SJCRH30 (cell line): ENCODE measurements at regions not wholly inside any gene's neighbourhood (a gene's known extent, or its start where the extent isn't known, plus 50 kb on each side); places are given as distances from the start of the nearest gene placed in this dataset.

Experiments
- DNase-seq, 2 experiments: peaks; one replicate each; pipeline ENCODE4 v3.0.0-alpha.2; 2015 to 2020
- H3K27ac ChIP-seq: fragments of 250-450 bp; sonication (Bioruptor Pico); 2 replicates; pipeline ENCODE4 v1.5.1; 2020; ENCODE audit warnings: mild to moderate bottlenecking, moderate library complexity
- H3K27me3 ChIP-seq: fragments of 250-450 bp; sonication (Bioruptor Pico); 2 replicates; pipeline ENCODE4 v1.5.1; 2020; ENCODE audit warnings: mild to moderate bottlenecking, moderate library complexity
- H3K36me3 ChIP-seq: fragments of 250-450 bp; sonication (Bioruptor Pico); 2 replicates; pipeline ENCODE4 v1.5.1; 2020; ENCODE audit warnings: mild to moderate bottlenecking, moderate library complexity
- H3K4me1 ChIP-seq: fragments of 250-450 bp; sonication (Bioruptor Pico); 2 replicates; pipeline ENCODE4 v1.5.1; 2020; ENCODE audit warnings: mild to moderate bottlenecking, moderate library complexity
- H3K4me3 ChIP-seq: fragments of 250-450 bp; sonication (Bioruptor Pico); 2 replicates; pipeline ENCODE4 v1.5.1; 2020; ENCODE audit warnings: mild to moderate bottlenecking, moderate library complexity
- H3K9me3 ChIP-seq: fragments of 250-450 bp; sonication (Bioruptor Pico); replicated peaks from 2 replicates; pipeline ENCODE4 v1.5.1; 2020; ENCODE audit warnings: mild to moderate bottlenecking, moderate library complexity

GRCh38 chr6:19759117-19759880 lies 77.9 kb upstream of the ID4 start:
- H3K9me3 ChIP-seq: no peaks in the 10 kb centered on the region
- no peak overlapping the region for H3K4me3 ChIP-seq
- H3K27me3 ChIP-seq: no peaks in the 10 kb centered on the region
- DNase-seq: no peak
- no peaks in the 10 kb centered on the region for H3K4me1 ChIP-seq
- no peak overlapping the region for H3K27ac ChIP-seq
- H3K36me3 ChIP-seq: no peaks in the 10 kb centered on the region

GRCh38 chr6:19761121-19761520 lies 76.0 kb upstream of the ID4 start:
- Histone ChIP-seq H3K4me3 (no peak overlapping the region), H3K36me3 (no peaks in the 10 kb centered on the region), H3K4me1 (no peaks in the 10 kb centered on the region), H3K27me3 (no peaks in the 10 kb centered on the region), H3K27ac (no peak overlapping the region), H3K9me3 (no peaks in the 10 kb centered on the region)
- DNase-seq: no peak

GRCh38 chr6:19771753-19772336 lies 65.3 kb upstream of the ID4 start:
- Histone ChIP-seq H3K27me3 (no peaks in the 10 kb centered on the region), H3K27ac (no peak overlapping the region), H3K4me3 (no peak overlapping the region), H3K4me1 (no peaks in the 10 kb centered on the region), H3K9me3 (no peaks in the 10 kb centered on the region), H3K36me3 (no peaks in the 10 kb centered on the region)
- no peak for DNase-seq

DNA sequence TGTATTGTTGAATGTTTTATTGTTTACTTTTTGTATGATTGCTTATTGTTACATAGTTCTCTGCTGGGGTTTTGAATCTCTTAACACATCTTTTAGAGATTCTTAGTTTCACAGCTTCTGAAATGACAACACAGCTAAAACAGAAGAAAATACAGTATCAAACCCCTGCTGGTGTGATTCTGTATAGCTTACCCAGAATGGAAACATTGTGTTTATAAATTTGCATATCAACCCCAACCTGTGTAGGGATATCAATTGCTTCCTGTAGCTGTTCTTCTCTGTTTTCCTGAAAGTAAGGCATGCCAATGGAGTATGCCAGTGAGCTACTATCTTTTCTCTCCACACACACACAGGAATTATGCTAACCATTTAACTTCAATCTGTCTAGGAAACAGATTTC lies 64.3 kb upstream of the ID4 start:
- Histone ChIP-seq H3K4me3 (no peak overlapping the region), H3K27me3 (no peaks in the 10 kb centered on the region), H3K4me1 (no peaks in the 10 kb centered on the region), H3K36me3 (no peaks in the 10 kb centered on the region), H3K9me3 (no peaks in the 10 kb centered on the region), H3K27ac (no peak overlapping the region)
- DNase-seq: no peak

- no peak for DNase-seq
- H3K9me3 ChIP-seq: no peaks in the 10 kb centered on the region
- no peaks in the 10 kb centered on the region for H3K4me1 ChIP-seq
Measured at GRCh38 chr6:19781269-19781668, 55.9 kb upstream of the ID4 start.

DNA sequence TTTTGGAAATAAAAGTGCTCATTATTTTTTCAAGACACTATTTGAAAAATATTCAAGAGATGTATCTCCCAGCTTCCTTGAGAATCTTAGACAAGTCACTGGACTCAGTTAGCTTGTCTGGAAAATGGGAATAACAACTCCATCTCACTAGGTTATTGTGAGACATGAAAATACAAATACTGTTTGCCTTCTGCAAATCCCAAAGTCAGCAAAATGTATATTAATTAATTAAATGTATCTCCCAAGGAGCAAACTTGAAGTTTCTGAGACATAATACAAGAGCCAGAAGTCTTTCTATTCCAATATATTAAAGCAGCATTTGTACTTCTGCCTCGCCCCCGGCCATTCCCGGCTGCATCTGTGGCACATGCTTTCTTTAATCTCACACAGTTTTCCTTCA lies 54.6 kb upstream of the ID4 start:
- H3K4me1 ChIP-seq: no peaks in the 10 kb centered on the region
- H3K4me3 ChIP-seq: no peak overlapping the region
- no peak for DNase-seq
- no peaks in the 10 kb centered on the region for H3K36me3 ChIP-seq
- no peaks in the 10 kb centered on the region for H3K9me3 ChIP-seq
- H3K27me3 ChIP-seq: no peaks in the 10 kb centered on the region
- H3K27ac ChIP-seq: no peak overlapping the region

More at GRCh38 chr6:19781269-19781668, 55.9 kb upstream of the ID4 start:
- no peak overlapping the region for H3K4me3 ChIP-seq
- no peaks in the 10 kb centered on the region for H3K36me3 ChIP-seq
- H3K27ac ChIP-seq: no peak overlapping the region
- H3K27me3 ChIP-seq: no peaks in the 10 kb centered on the region
